GM12892 (cell line): ENCODE measurements at regions not wholly inside any gene's neighbourhood (a gene's known extent, or its start where the extent isn't known, plus 50 kb on each side); places are given as distances from the start of the nearest gene placed in this dataset.

ENCODE experiments used
- POLR2A ChIP-seq: IDR thresholded peaks from 2 replicates; pipeline ENCODE4 v1.6.1; 2011; ENCODE audit warnings: low read depth, low read length, control low read depth
- POLR2AphosphoS5 ChIP-seq: IDR thresholded peaks from 2 replicates; pipeline ENCODE4 v1.6.1; 2011; ENCODE audit warnings: low read depth, low read length, control low read depth

- TF ChIP-seq POLR2A (no peak), POLR2AphosphoS5 (no peak)
Observed at GRCh38 chr15:98195796-98196195, 235.3 kb downstream of the ARRDC4 start.
